Heart right ventricle (tissue), 16 donors: ENCODE measurements at regions not wholly inside any gene's neighbourhood (a gene's known extent, or its start where the extent isn't known, plus 50 kb on each side); places are given as distances from the start of the nearest gene placed in this dataset.

Source experiments
- ATAC-seq, 8 donors: fragments of 200-7000 bp; cut with Tn5 transposase; one replicate each; pipeline ENCODE4 v1.9.1; 2020; ENCODE audit warnings: mild to moderate bottlenecking in 8 of 8, moderate library complexity in 8 of 8, moderate number of reproducible peaks in 1 of 8
- DNase-seq, 2 donors: peaks; one replicate each; pipeline ENCODE4 v3.0.0-alpha.2; 2020
- H3K27ac ChIP-seq, 10 donors: fragments of 200-600 bp; sonication (generic) in 2 of 10; one replicate each; pipeline versions ENCODE4 v1.5.0 to v1.8.0; 2020 to 2022; ENCODE audit warnings: mild to moderate bottlenecking in 3 of 10
- H3K27me3 ChIP-seq, 7 donors: fragments of 200-600 bp; one replicate each; pipeline ENCODE4 v1.8.0; 2021 to 2022; ENCODE audit warnings: mild to moderate bottlenecking in 2 of 7
- H3K36me3 ChIP-seq, 9 donors: fragments of 200-600 bp; sonication (generic) in 1 of 9; one replicate each; pipeline versions ENCODE4 v1.5.0 to v1.8.0; 2020 to 2022; ENCODE audit warnings: mild to moderate bottlenecking in 2 of 9
- H3K4me1 ChIP-seq, 9 donors: fragments of 200-600 bp; sonication (generic) in 1 of 9; one replicate each; pipeline versions ENCODE4 v1.5.0 to v1.8.0; 2020 to 2022; ENCODE audit warnings: mild to moderate bottlenecking in 4 of 9
- H3K4me3 ChIP-seq, 10 donors: fragments of 200-600 bp; sonication (generic) in 2 of 10; one replicate each; pipeline versions ENCODE4 v1.5.0 to v1.8.0; 2020 to 2022; ENCODE audit warnings: mild to moderate bottlenecking in 7 of 10, moderate library complexity in 2 of 10
- H3K9me3 ChIP-seq, 11 donors: fragments of 200-600 bp in 10 of 11; sonication (generic) in 2 of 11; one replicate each; pipeline versions ENCODE4 v1.5.0 to v1.8.0; 2013 to 2022; ENCODE audit warnings: mild to moderate bottlenecking in 2 of 11, control low read depth in 1 of 11, moderate library complexity in 1 of 11
- CTCF ChIP-seq, 9 donors: fragments of 200-600 bp; sonication (generic) in 2 of 9; IDR thresholded peaks; one replicate each; pipeline versions ENCODE4 v1.5.0 to v1.8.0; 2021 to 2022; ENCODE audit warnings: antibody characterized with exemption in 9 of 9, mild to moderate bottlenecking in 5 of 9, moderate library complexity in 1 of 9
- WGBS, 2 donors: extraction: QIAGEN DNeasy Blood & Tissue Kit; methylation state at CpG; one replicate each; pipeline ENCODE4 v1.1.7; 2013; ENCODE audit warnings: inconsistent platforms in 1 of 2; 5-methylcytosine and 5-hydroxymethylcytosine counted together
- intact Hi-C, 10 donors: fragments of 100-400 bp; cut with DNase I; formaldehyde crosslinking; loops; one replicate each; pipeline versions ENCODE4 v1.11.1 to v1.14.2; 2022
- donor health status: Arrhythmogenic right ventricular cardiomyopathy.
- donor health status: ischemic (EF 13 %, LVEDD 7.1; RV severe dilation, severe dysfunction).
- donor health status: healthy with polysubstance abuse.
- donor health status: DM: no; HTN: yes; CAD: no.
- donor health status: DM: no; HTN: no; CAD: no.
- donor health status: ischemic (EF 25% LVEDD 6.9; RV normal size, moderate dysfunction).
- donor health status: ischemic (EF 25% LVEDD 5.7; RV mildly dilated, moderate dysfunction).
- donor health status: healthy.
- donor health status: DM: yes; HTN: yes; CAD: no.
- donor health status: Ischemic cardiomyopathy.
- donor health status: ischemic (EF 35%, LVEDD 5.7; RV mildly dilated, moderate dysfunction).
- donor health status: nonischemic (EF 11% LVEDD 7.7; RV severe dilation, severe dysfunction).
- donor health status: DM: yes; HTN: yes; CAD: no.
- donor health status: PGD.
- donor health status: ischemic (EF 29% LVEDD 5.4; RV normal size, mild dysfunction).
- donor health status: nonischemic (EF 23%, LVEDD 6.1; RV moderate dilation, normal function).

GRCh38 chr13:58884353-58885209 is 1253.0 kb downstream of the PCDH17 start:
- TF ChIP-seq CTCF (IDR thresholded peaks at IDR 0.05), result no peak
- intact Hi-C loops, result no loop called here
- H3K27me3 ChIP-seq, result no peaks in the 10 kb centered on the region
- H3K4me3 ChIP-seq, result no peak overlapping the region
- H3K4me1 ChIP-seq, result no peaks in the 10 kb centered on the region
- H3K36me3 ChIP-seq, result no peaks in the 10 kb centered on the region
- DNase-seq, result no peak
- ATAC-seq, result no peak
- H3K27ac ChIP-seq, result no peak overlapping the region
- no peaks in the 10 kb centered on the region for H3K9me3 ChIP-seq
- WGBS, 2 donors, result 55 to 77% methylated on average over 5 of the region's 5 CpGs

DNA sequence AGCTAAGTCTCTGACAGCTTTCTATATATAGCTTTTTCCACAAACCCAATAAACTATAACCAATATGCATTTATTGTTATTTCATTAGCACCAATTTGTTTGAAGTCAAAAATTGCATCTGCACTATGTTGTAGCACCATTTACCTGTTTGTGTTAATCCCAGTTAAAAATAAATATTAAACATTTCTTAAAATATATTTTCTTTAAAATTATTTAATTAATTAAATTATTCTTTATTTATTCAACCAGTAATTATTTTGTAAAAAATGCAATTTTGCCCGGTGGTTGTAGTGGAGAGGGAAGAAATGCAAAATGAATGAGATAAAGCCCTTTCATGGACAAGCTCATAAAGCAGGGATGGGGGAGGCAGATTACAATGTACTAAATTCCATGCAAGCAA is 1257.9 kb downstream of the PCDH17 start:
- no peak overlapping the region for H3K4me3 ChIP-seq
- intact Hi-C loops, result no loop called here
- ATAC-seq, result no peak

GRCh38 chr13:58893396-58893795 is 1261.9 kb downstream of the PCDH17 start:
- no peaks in the 10 kb centered on the region for H3K4me1 ChIP-seq
- no peaks in the 10 kb centered on the region for H3K36me3 ChIP-seq
- DNase-seq (no peak), ATAC-seq (no peak)
- WGBS, 2 donors, result 94 to 100% methylated on average over 1 of the region's 1 CpG
- no peak for TF ChIP-seq CTCF (IDR thresholded peaks at IDR 0.05)
- no peak overlapping the region for H3K27ac ChIP-seq
- H3K4me3 ChIP-seq, result no peak overlapping the region
- peaks cover 0 to 13% (median 0%) of the 10 kb centered on the region in 11 donors for H3K9me3 ChIP-seq
- no peaks in the 10 kb centered on the region for H3K27me3 ChIP-seq
- intact Hi-C loops, result no loop called here

More for the DNA sequence above, 1257.9 kb downstream of the PCDH17 start:
- no peak overlapping the region for H3K27ac ChIP-seq
- H3K9me3 ChIP-seq, result peaks cover 0 to 13% (median 0%) of the 10 kb centered on the region in 11 donors
- H3K4me1 ChIP-seq, result no peaks in the 10 kb centered on the region
- WGBS, 2 donors, result 59 to 64% methylated on average over 1 of the region's 1 CpG
- TF ChIP-seq CTCF (IDR thresholded peaks at IDR 0.05), result no peak
- DNase-seq, result no peak
- H3K27me3 ChIP-seq, result no peaks in the 10 kb centered on the region
- H3K36me3 ChIP-seq, result no peaks in the 10 kb centered on the region

DNA sequence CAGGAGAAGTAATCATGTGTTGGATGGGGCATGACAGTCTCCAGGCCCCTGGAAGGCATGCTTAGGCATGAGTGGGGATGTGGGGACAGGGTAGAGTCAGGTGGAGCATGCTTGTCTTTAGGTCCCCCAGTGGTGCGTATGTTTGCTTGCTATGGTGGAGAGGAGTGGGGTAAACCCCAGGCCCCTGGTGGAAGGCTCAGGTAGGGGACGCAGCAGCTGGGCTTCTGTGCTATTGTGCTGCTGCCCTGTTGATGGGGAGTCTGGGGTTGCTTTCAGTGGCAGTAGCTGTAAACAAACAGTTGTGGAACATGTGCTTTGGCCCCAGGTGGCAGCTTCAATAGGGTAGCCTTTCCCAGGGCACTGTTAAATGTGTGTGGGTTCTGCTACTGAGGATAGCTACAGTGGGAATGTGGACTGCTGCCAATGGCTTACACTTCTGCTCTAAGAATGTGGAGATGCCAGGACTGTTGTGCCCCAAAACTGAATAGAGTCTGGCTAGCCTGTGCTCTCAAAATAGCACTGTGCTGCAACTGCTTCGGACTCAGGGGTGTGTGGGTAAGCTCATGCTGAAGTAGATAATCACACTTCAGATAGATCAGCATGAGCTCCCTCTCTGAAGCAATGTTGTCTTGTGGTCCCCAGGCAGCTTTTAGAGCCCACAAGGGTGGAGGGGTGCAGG is 1257.3 kb downstream of the DIAPH3 start:
- TF ChIP-seq CTCF (IDR thresholded peaks at IDR 0.05), result no peak
- Histone ChIP-seq H3K4me3 (no peak overlapping the region), H3K27ac (no peak overlapping the region), H3K4me1 (peaks cover 0 to 7% (median 0%) of the 10 kb centered on the region in 9 donors), H3K27me3 (no peaks in the 10 kb centered on the region), H3K36me3 (no peaks in the 10 kb centered on the region), H3K9me3 (peaks cover 0 to 6% (median 0%) of the 10 kb centered on the region in 11 donors)
- ATAC-seq (peak in 4 of 8 donors; percentile 34 to 76 (median 72)), DNase-seq (peak in 1 of 2 donors; percentile 16)
- intact Hi-C loops, result no loop called here
- WGBS, 2 donors, result 80 to 84% methylated on average over 3 of the region's 3 CpGs
